ENCODE measurements at regions not wholly inside any gene's neighbourhood (a gene's known extent, or its start where the extent isn't known, plus 50 kb on each side); places are given as distances from the start of the nearest gene placed in this dataset.

GRCh38 chr6:9890469-9890868 lies 524.4 kb downstream of the TFAP2A start:
- TF ChIP-seq REST (IDR thresholded peaks at IDR 0.05; ENCODE audit: insufficient read depth in 1 of 2, low read depth in 2 of 2, low read length in 2 of 2), result no peak

DNA sequence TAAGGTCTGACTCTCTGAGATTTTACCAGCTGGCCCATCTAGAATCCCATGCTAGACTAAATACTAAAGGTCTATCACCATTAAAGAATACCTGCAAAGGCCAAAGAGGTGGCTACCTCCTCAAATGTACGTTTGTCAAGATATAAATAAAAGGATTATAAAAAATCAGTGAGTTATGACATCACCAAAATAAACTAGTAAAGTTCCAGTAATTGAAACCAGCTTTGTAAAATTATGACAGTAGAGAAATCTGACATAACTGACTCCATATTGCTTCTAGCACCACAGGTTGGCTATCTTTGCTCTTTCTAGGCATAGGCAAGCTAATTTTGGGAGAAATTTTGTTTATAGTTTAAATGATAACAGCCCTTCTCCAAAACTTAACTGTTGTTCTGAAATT lies 536.3 kb downstream of the TFAP2A start:
- TF ChIP-seq FOXP2 (optimal IDR thresholded peaks at IDR 0.05; ENCODE audit: borderline replicate concordance, extremely low read depth, extremely low read length, insufficient read depth), result no peak
- no peak for TF ChIP-seq REST (IDR thresholded peaks at IDR 0.05; ENCODE audit: insufficient read depth in 1 of 2, low read depth in 2 of 2, low read length in 2 of 2)

DNA sequence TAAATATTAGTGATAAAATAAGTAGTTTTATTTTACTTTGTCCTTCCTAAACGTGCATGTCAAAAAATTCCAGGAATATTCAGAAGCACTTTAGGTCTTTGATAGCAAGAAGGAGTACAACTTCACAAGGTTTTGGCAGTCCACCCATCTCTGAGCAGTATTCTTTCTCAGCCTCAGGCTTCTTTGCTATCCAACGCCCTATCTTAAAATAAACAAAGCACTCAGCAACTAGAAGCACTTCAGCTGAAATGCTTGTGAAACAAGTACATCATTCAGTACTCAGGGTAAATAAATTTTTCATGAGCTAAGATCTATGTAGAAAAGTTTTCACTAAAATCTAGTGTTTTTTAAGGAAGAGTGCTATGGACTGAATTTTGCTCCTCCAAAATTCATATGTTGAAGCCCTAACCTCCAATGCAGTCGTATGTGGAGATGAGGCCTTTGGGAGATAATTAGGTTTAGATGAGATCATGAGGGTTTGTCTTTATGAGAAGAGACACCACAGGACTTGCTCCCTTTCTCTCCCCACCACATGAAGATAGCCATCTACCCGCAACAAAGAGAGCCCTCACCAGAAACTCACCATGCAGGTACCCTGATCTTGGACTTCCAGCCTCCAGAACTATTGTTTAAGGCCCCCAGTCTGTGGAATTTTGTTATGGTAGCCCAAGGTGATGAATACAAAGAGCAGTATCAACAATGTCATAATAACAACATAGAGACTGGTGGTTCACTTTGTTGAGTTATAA lies 539.1 kb downstream of the TFAP2A start:
- TF ChIP-seq TAF1 (IDR thresholded peaks at IDR 0.05; ENCODE audit: borderline replicate concordance, insufficient read depth, low read length) (no peak), FOXP2 (optimal IDR thresholded peaks at IDR 0.05; ENCODE audit: borderline replicate concordance, extremely low read depth, extremely low read length, insufficient read depth) (no peak), POLR2AphosphoS5 (IDR thresholded peaks at IDR 0.05; ENCODE audit: low read depth, low read length) (no peak), REST (IDR thresholded peaks at IDR 0.05; ENCODE audit: insufficient read depth in 1 of 2, low read depth in 2 of 2, low read length in 2 of 2) (no peak), SIN3A (IDR thresholded peaks at IDR 0.05; ENCODE audit: borderline replicate concordance, insufficient read depth, low read length) (no peak)

DNA sequence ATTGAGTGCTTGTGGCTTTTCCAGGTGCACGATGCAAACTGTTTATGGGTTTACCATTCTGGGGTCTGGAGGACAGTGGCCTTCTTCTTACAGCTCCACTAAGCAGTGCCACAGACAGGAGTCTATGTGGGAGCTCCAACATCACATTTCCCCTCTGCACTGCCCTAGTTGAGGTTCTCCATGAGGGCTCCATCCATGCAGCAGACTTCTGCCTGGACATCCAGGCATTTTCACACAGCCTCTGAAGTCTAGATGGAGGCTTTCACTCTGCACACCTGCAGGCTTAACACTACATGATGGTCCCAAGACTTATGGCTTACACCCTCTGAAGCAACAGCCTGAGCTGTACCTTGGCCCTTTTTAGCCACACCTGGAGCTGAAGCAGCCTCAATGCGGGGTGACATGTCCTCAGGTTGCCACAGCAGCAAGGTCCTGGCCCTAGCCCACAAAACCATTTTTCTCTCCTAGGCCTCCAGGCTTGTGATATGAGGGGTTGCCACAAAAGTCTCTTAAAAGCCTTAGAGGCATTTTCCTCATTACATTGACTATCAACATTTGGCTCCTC lies 552.2 kb downstream of the TFAP2A start:
- no peak for TF ChIP-seq FOXP2 (optimal IDR thresholded peaks at IDR 0.05; ENCODE audit: borderline replicate concordance, extremely low read depth, extremely low read length, insufficient read depth)

DNA sequence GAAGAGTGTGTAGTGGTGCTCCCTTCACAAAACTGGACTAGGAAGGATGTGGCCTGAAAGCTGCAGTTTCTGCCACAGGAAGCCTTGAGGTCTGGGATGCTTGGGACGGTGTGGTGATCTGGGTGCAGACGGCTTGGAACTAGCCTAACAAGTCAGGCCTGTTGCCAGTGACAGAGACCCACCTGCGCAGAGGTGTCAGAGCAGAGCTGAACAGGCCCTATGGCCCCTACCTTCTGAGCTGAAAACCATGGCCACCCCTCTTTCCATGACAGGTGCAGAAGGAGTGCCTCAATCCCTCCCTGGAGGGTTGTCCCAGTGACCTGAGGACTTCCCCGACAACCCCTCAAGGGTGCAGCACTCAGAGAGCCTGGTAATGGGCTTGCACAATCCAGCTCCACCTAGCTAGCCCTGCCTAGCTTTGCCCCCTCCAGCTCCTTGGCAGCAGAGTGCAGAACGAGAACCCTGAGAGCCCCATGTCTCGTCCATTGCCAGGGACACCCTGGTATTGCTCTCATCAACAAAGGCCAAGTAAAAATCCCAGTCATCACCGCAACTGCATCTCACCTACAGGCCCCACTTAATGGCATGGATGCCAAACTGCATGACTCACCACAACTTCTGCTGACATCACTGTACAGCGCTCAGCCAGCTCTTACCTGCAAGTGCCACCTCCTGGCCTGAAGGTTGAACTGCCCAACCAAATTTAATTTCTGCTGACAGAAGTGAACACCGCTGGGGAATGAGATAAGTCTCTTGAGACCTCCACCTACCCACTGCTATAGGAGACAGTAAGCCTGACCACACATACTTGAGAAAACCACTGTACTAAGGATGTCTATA lies 563.1 kb downstream of the TFAP2A start:
- no peak for TF ChIP-seq SIN3A (IDR thresholded peaks at IDR 0.05; ENCODE audit: borderline replicate concordance, insufficient read depth, low read length)

- TF ChIP-seq SIN3A (IDR thresholded peaks at IDR 0.05; ENCODE audit: borderline replicate concordance, insufficient read depth, low read length), result no peak
- no peak for TF ChIP-seq POLR2AphosphoS5 (IDR thresholded peaks at IDR 0.05; ENCODE audit: low read depth, low read length)
- no peak for TF ChIP-seq FOXP2 (optimal IDR thresholded peaks at IDR 0.05; ENCODE audit: borderline replicate concordance, extremely low read depth, extremely low read length, insufficient read depth)
- no peak for TF ChIP-seq REST (IDR thresholded peaks at IDR 0.05; ENCODE audit: insufficient read depth in 1 of 2, low read depth in 2 of 2, low read length in 2 of 2)
- no peak for TF ChIP-seq TAF1 (IDR thresholded peaks at IDR 0.05; ENCODE audit: borderline replicate concordance, insufficient read depth, low read length)
Observed at GRCh38 chr6:9851006-9851405, 563.9 kb downstream of the TFAP2A start.

All from PFSK-1 (cell line).